ENCODE measurements at regions not wholly inside any gene's neighbourhood (a gene's known extent, or its start where the extent isn't known, plus 50 kb on each side); places are given as distances from the start of the nearest gene placed in this dataset.

DNA sequence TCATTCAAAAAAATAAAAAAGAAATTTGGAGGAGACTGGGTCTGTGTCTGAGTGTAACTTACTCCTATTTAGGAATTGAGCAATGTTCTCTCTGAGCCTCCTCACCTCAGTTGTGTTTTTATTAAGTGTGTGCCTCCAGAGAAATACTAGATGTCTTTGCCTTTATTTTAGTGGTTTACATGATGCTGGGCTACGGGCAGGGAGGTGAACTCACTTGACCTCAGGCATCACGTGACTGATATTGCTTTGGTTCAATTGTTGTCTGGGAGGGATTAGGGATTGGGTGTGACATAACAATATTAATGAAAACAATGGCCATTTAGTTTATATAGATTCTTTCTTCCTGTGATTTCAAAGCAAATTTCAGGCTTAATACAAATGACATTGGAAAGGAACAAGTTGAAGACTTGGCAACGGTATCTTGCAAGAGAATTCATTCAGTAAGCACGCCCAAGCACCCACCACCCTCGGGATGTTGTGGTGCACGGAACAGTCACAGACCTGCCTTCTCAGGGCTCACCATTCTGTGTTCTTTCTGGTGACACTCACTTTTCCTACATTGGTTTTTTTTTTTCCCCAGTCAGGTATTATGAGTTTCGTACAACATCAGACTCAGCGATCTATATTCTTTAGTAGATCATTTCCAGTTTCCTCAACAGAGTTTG lies 77.5 kb downstream of the BMP4 start:
- H3K4me1 ChIP-seq (ENCODE audit: control insufficient read depth in 2 of 2, insufficient read depth in 2 of 2, low read length in 2 of 2): no peaks in the 10 kb centered on the region
- Mint-ChIP-seq H3K9me3 (peaks cover 0 to 12% (median 6%) of the 10 kb centered on the region in 11 donors), H3K4me1 (no peaks in the 10 kb centered on the region), H3K36me3 (peaks cover 0 to 4% (median 0%) of the 10 kb centered on the region in 5 donors), H3K27ac (no peak overlapping the region), H3K27me3 (peaks cover 0 to 13% (median 0%) of the 10 kb centered on the region in 5 donors), H3K4me3 (no peak overlapping the region)
- intact Hi-C loops (cut with micrococcal nuclease): no loop called here
- no peaks in the 10 kb centered on the region for H3K36me3 ChIP-seq (ENCODE audit: control insufficient read depth in 2 of 3, insufficient read depth in 3 of 3, low read length in 3 of 3)
- POLR2A ChIA-PET: no interaction called here
- no peak overlapping the region for H3K27ac ChIP-seq (ENCODE audit: low read depth, low read length)
- no peaks in the 10 kb centered on the region for H3K27me3 ChIP-seq (ENCODE audit: control insufficient read depth in 2 of 2, insufficient read depth in 2 of 2, low read length in 2 of 2)
- no peaks in the 10 kb centered on the region for H3K9me3 ChIP-seq (ENCODE audit: control insufficient read depth in 2 of 3, low read length in 3 of 3)
- no peak for DNase-seq
- no peak for ATAC-seq
- no peak overlapping the region for H3K4me3 ChIP-seq (ENCODE audit: low read length)
- CTCF ChIA-PET: no interaction called here

DNA sequence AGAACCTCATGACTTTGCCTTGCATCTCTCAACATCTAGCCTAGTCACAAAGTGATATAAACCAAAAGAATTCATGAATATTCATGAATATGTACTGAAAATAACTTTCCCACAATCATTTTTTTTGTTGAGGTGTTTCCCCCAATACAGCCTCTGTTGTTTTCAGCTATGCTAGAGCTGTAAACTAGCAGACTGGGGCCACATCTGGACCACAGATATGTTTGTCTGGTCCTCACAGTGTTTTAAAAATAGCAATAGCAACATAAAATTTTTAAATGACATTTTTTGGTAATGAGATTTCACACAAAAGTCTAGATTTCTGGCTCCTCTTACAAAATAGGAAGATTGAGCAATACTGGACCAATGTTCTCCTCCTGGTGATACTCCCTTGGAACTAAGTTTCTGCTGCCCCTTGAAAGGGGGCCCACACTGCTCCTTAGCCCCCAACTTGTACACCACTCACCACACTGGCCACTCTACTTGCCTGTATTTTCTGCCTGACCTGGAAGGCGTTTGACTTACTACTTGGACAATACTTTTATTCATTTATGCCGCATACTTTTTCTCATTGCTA lies 81.2 kb downstream of the BMP4 start:
- no peaks in the 10 kb centered on the region for H3K4me1 ChIP-seq (ENCODE audit: control insufficient read depth in 2 of 2, insufficient read depth in 2 of 2, low read length in 2 of 2)
- ATAC-seq: no peak
- no peak for DNase-seq
- H3K36me3 Mint-ChIP-seq: peaks cover 0 to 4% (median 0%) of the 10 kb centered on the region in 5 donors
- H3K4me3 Mint-ChIP-seq: no peak overlapping the region
- no peak overlapping the region for H3K27ac Mint-ChIP-seq
- H3K27me3 Mint-ChIP-seq: peaks cover 0 to 13% (median 0%) of the 10 kb centered on the region in 5 donors
- no peaks in the 10 kb centered on the region for H3K4me1 Mint-ChIP-seq
- H3K36me3 ChIP-seq (ENCODE audit: control insufficient read depth in 2 of 3, insufficient read depth in 3 of 3, low read length in 3 of 3): no peaks in the 10 kb centered on the region
- H3K4me3 ChIP-seq (ENCODE audit: low read length): no peak overlapping the region
- no peaks in the 10 kb centered on the region for H3K27me3 ChIP-seq (ENCODE audit: control insufficient read depth in 2 of 2, insufficient read depth in 2 of 2, low read length in 2 of 2)
- peaks cover 0 to 12% (median 6%) of the 10 kb centered on the region in 11 donors for H3K9me3 Mint-ChIP-seq
- ChIA-PET POLR2A (no interaction called here), CTCF (no interaction called here)
- no peaks in the 10 kb centered on the region for H3K9me3 ChIP-seq (ENCODE audit: control insufficient read depth in 2 of 3, low read length in 3 of 3)
- no peak overlapping the region for H3K27ac ChIP-seq (ENCODE audit: low read depth, low read length)
- intact Hi-C loops (cut with micrococcal nuclease): no loop called here

GRCh38 chr14:53874704-53875103 lies 81.9 kb downstream of the BMP4 start:
- Histone ChIP-seq H3K4me3 (ENCODE audit: low read length) (no peak overlapping the region), H3K27ac (ENCODE audit: low read depth, low read length) (no peak overlapping the region), H3K4me1 (ENCODE audit: control insufficient read depth in 2 of 2, insufficient read depth in 2 of 2, low read length in 2 of 2) (no peaks in the 10 kb centered on the region), H3K27me3 (ENCODE audit: control insufficient read depth in 2 of 2, insufficient read depth in 2 of 2, low read length in 2 of 2) (no peaks in the 10 kb centered on the region), H3K9me3 (ENCODE audit: control insufficient read depth in 2 of 3, low read length in 3 of 3) (no peaks in the 10 kb centered on the region), H3K36me3 (ENCODE audit: control insufficient read depth in 2 of 3, insufficient read depth in 3 of 3, low read length in 3 of 3) (no peaks in the 10 kb centered on the region)
- DNase-seq: no peak
- Mint-ChIP-seq H3K9me3 (peaks cover 0 to 13% (median 8%) of the 10 kb centered on the region in 11 donors), H3K27me3 (peaks cover 0 to 13% (median 0%) of the 10 kb centered on the region in 5 donors), H3K36me3 (peaks cover 0 to 4% (median 0%) of the 10 kb centered on the region in 5 donors), H3K27ac (no peak overlapping the region), H3K4me3 (no peak overlapping the region), H3K4me1 (no peaks in the 10 kb centered on the region)
- POLR2A ChIA-PET: no interaction called here
- ATAC-seq: no peak
- intact Hi-C loops (cut with micrococcal nuclease): no loop called here
- CTCF ChIA-PET: no interaction called here

DNA sequence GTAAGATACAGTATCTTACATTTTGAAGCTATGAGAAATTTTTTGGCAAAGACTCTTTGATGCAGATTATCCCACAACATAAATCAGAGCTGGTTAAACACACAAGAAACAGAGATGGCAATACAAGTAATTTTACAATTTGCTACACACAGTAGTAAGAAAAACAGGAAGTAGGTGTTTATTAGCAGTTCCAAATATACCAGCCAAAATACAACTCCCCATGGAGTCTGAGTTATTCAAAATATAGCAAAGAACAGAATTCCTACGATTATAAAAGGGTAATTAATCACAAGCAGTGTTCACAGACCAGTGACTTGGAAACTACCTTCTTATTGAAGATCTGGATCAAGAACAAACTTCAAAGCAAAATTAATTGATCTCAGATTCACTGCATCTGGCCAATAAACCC lies 83.9 kb downstream of the BMP4 start:
- Mint-ChIP-seq H3K9me3 (peaks cover 0 to 12% (median 8%) of the 10 kb centered on the region in 11 donors), H3K36me3 (peaks cover 0 to 4% (median 0%) of the 10 kb centered on the region in 5 donors), H3K4me1 (no peaks in the 10 kb centered on the region), H3K4me3 (no peak overlapping the region), H3K27me3 (peaks cover 0 to 11% (median 0%) of the 10 kb centered on the region in 5 donors), H3K27ac (no peak overlapping the region)
- H3K4me3 ChIP-seq (ENCODE audit: low read length): no peak overlapping the region
- H3K36me3 ChIP-seq (ENCODE audit: control insufficient read depth in 2 of 3, insufficient read depth in 3 of 3, low read length in 3 of 3): no peaks in the 10 kb centered on the region
- H3K9me3 ChIP-seq (ENCODE audit: control insufficient read depth in 2 of 3, low read length in 3 of 3): no peaks in the 10 kb centered on the region
- ChIA-PET CTCF (no interaction called here), POLR2A (no interaction called here)
- no peak for ATAC-seq
- intact Hi-C loops (cut with micrococcal nuclease): no loop called here
- no peak for DNase-seq
- H3K27ac ChIP-seq (ENCODE audit: low read depth, low read length): no peak overlapping the region
- H3K4me1 ChIP-seq (ENCODE audit: control insufficient read depth in 2 of 2, insufficient read depth in 2 of 2, low read length in 2 of 2): no peaks in the 10 kb centered on the region
- no peaks in the 10 kb centered on the region for H3K27me3 ChIP-seq (ENCODE audit: control insufficient read depth in 2 of 2, insufficient read depth in 2 of 2, low read length in 2 of 2)

DNA sequence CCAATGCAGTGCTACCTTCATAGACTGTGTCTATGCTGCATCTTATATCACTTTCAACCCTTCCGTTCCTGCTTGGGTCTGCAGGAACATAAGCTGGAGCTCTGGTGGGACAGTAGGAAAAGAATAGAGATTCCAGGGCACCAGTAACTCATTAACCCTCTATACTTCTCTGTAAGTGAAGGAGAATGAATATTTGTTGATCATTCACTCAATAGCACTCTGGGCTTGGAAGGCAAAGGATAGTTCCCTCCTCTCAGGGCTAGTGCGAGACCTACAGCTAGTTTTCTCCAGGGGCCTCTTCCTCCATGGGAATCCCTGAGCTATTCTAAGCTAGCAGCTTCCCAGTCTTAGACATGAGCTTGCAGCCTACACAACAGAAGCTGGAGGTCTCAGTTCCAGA lies 84.7 kb downstream of the BMP4 start:
- H3K36me3 Mint-ChIP-seq: peaks cover 0 to 4% (median 0%) of the 10 kb centered on the region in 5 donors
- H3K4me1 Mint-ChIP-seq: no peaks in the 10 kb centered on the region
- H3K4me1 ChIP-seq (ENCODE audit: control insufficient read depth in 2 of 2, insufficient read depth in 2 of 2, low read length in 2 of 2): no peaks in the 10 kb centered on the region
- no peak for ATAC-seq
- H3K9me3 ChIP-seq (ENCODE audit: control insufficient read depth in 2 of 3, low read length in 3 of 3): no peaks in the 10 kb centered on the region
- no peak overlapping the region for H3K4me3 Mint-ChIP-seq
- peaks cover 0 to 12% (median 7%) of the 10 kb centered on the region in 11 donors for H3K9me3 Mint-ChIP-seq
- H3K27me3 ChIP-seq (ENCODE audit: control insufficient read depth in 2 of 2, insufficient read depth in 2 of 2, low read length in 2 of 2): no peaks in the 10 kb centered on the region
- ChIA-PET POLR2A (no interaction called here), CTCF (no interaction called here)
- DNase-seq: no peak
- no peak overlapping the region for H3K4me3 ChIP-seq (ENCODE audit: low read length)
- H3K27ac Mint-ChIP-seq: no peak overlapping the region
- H3K27ac ChIP-seq (ENCODE audit: low read depth, low read length): no peak overlapping the region
- no peaks in the 10 kb centered on the region for H3K36me3 ChIP-seq (ENCODE audit: control insufficient read depth in 2 of 3, insufficient read depth in 3 of 3, low read length in 3 of 3)
- intact Hi-C loops (cut with micrococcal nuclease): no loop called here
- H3K27me3 Mint-ChIP-seq: peaks cover 0 to 7% (median 0%) of the 10 kb centered on the region in 5 donors

DNA sequence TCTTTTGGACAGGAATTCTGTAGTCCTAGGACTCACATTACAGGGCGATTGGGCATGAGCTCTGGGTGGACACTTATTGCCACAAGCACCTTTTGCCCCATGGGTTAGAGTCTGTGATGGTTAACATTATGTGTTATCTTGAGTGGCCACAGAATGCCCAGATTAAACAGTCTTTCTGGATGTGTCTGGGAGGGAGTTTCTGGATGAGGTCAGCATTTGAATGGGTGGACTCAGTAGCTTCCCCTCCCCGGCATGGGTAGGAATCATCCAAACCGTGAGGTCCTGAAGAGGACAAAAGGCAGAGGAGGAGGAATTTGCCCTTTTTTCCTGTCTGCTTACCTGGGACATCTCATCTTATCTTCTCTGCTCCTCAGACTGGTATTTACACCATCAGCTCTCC lies 85.6 kb downstream of the BMP4 start:
- ChIA-PET POLR2A (no interaction called here), CTCF (no interaction called here)
- no peak for ATAC-seq
- no peak overlapping the region for H3K4me3 Mint-ChIP-seq
- peaks cover 0 to 8% (median 0%) of the 10 kb centered on the region in 11 donors for H3K9me3 Mint-ChIP-seq
- Histone ChIP-seq H3K27me3 (ENCODE audit: control insufficient read depth in 2 of 2, insufficient read depth in 2 of 2, low read length in 2 of 2) (no peaks in the 10 kb centered on the region), H3K36me3 (ENCODE audit: control insufficient read depth in 2 of 3, insufficient read depth in 3 of 3, low read length in 3 of 3) (no peaks in the 10 kb centered on the region), H3K9me3 (ENCODE audit: control insufficient read depth in 2 of 3, low read length in 3 of 3) (no peaks in the 10 kb centered on the region), H3K27ac (ENCODE audit: low read depth, low read length) (no peak overlapping the region), H3K4me3 (ENCODE audit: low read length) (no peak overlapping the region), H3K4me1 (ENCODE audit: control insufficient read depth in 2 of 2, insufficient read depth in 2 of 2, low read length in 2 of 2) (no peaks in the 10 kb centered on the region)
- H3K27me3 Mint-ChIP-seq: peaks cover 0 to 4% (median 0%) of the 10 kb centered on the region in 5 donors
- H3K27ac Mint-ChIP-seq: no peak overlapping the region
- no peaks in the 10 kb centered on the region for H3K36me3 Mint-ChIP-seq
- DNase-seq: no peak
- intact Hi-C loops (cut with micrococcal nuclease): no loop called here
- peaks cover 0 to 2% (median 0%) of the 10 kb centered on the region in 7 donors for H3K4me1 Mint-ChIP-seq

- Histone ChIP-seq H3K4me3 (ENCODE audit: low read length) (no peak overlapping the region), H3K27me3 (ENCODE audit: control insufficient read depth in 2 of 2, insufficient read depth in 2 of 2, low read length in 2 of 2) (no peaks in the 10 kb centered on the region), H3K9me3 (ENCODE audit: control insufficient read depth in 2 of 3, low read length in 3 of 3) (no peaks in the 10 kb centered on the region), H3K4me1 (ENCODE audit: control insufficient read depth in 2 of 2, insufficient read depth in 2 of 2, low read length in 2 of 2) (no peaks in the 10 kb centered on the region), H3K36me3 (ENCODE audit: control insufficient read depth in 2 of 3, insufficient read depth in 3 of 3, low read length in 3 of 3) (no peaks in the 10 kb centered on the region), H3K27ac (ENCODE audit: low read depth, low read length) (no peak overlapping the region)
- ChIA-PET CTCF (no interaction called here), POLR2A (no interaction called here)
- H3K9me3 Mint-ChIP-seq: peaks cover 0 to 8% (median 0%) of the 10 kb centered on the region in 11 donors
- H3K36me3 Mint-ChIP-seq: no peaks in the 10 kb centered on the region
- intact Hi-C loops (cut with micrococcal nuclease): no loop called here
- ATAC-seq: no peak
- H3K27ac Mint-ChIP-seq: no peak overlapping the region
- H3K27me3 Mint-ChIP-seq: peaks cover 0 to 8% (median 0%) of the 10 kb centered on the region in 5 donors
- H3K4me3 Mint-ChIP-seq: no peak overlapping the region
- peaks cover 0 to 2% (median 0%) of the 10 kb centered on the region in 7 donors for H3K4me1 Mint-ChIP-seq
- no peak for DNase-seq
Observed at GRCh38 chr14:53865711-53866110, 90.9 kb downstream of the BMP4 start.
